HEK293T (cell line): ENCODE measurements at regions not wholly inside any gene's neighbourhood (a gene's known extent, or its start where the extent isn't known, plus 50 kb on each side); places are given as distances from the start of the nearest gene placed in this dataset.

Experiments used
- ELF4 ChIP-seq: fragments of 450-650 bp; IDR thresholded peaks from 2 replicates; pipeline ENCODE4 v1.6.1; 2017; ENCODE audit warnings: antibody characterized with exemption
- FOXM1 ChIP-seq: fragments of 450-650 bp; IDR thresholded peaks from 2 replicates; pipeline ENCODE4 v1.6.1; 2017; ENCODE audit warnings: mild to moderate bottlenecking, borderline replicate concordance
- HDGF ChIP-seq: fragments of 450-650 bp; IDR thresholded peaks from 2 replicates; pipeline ENCODE4 v1.6.1; 2017; ENCODE audit warnings: antibody characterized with exemption, borderline replicate concordance
- NFRKB ChIP-seq: fragments of 450-650 bp; IDR thresholded peaks from 2 replicates; pipeline ENCODE4 v1.6.1; 2016; ENCODE audit warnings: mild to moderate bottlenecking, moderate library complexity
- SP1 ChIP-seq: fragments of 450-650 bp; IDR thresholded peaks from 2 replicates; pipeline ENCODE4 v1.6.1; 2017
- ZNF384 ChIP-seq: fragments of 450-650 bp; IDR thresholded peaks from 2 replicates; pipeline ENCODE4 v1.6.1; 2016

DNA sequence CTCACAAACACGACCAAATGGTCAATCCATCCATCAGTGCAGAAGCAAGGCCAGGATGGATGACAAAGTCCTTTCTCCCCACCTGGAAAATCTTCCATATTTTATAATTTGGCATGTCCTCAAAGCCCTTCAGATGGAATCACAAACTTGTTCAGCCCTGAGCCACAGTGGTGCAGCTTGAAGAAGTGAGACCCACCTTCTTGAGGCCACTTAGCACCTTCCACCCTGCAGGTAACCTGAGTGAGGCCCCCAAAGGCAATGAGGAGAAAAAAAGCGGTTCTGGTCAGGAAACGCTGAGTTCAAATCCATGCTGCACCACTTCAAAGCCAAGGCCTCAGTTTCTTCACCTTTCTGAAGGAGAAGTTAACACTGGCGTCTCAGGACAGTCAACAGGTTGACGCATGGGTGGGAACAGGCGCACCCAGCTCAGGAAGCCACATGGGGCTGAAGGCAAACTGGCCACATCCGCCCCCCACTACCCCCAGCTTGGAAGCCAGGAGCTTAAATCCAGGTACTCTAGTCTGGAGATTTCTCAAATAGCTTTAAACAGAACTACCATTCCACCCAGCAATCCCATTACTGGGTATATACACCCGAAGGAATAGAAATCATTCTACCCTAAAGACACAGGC, 320.4 kb downstream of the BCL11B start:
- TF ChIP-seq ELF4, result no peak
- no peak for TF ChIP-seq ZNF384
- no peak for TF ChIP-seq SP1
- no peak for TF ChIP-seq HDGF
- TF ChIP-seq NFRKB, result no peak
- TF ChIP-seq FOXM1, result no peak
